SK-N-SH (cell line): ENCODE measurements at regions not wholly inside any gene's neighbourhood (a gene's known extent, or its start where the extent isn't known, plus 50 kb on each side); places are given as distances from the start of the nearest gene placed in this dataset.

Experiments
- CTCF ChIP-seq: fragments of 200-600 bp; sonication (generic); IDR thresholded peaks from 2 replicates; pipeline ENCODE4 v1.6.1; 2017; ENCODE audit warnings: antibody characterized with exemption, mild to moderate bottlenecking, moderate library complexity
- POLR2AphosphoS5 ChIP-seq: IDR thresholded peaks from 2 replicates; pipeline ENCODE4 v1.6.1; 2012; ENCODE audit warnings: low read depth, low read length
- RXRA ChIP-seq: IDR thresholded peaks from 2 replicates; pipeline ENCODE4 v1.4.0; 2012; ENCODE audit warnings: low read depth, mild to moderate bottlenecking, borderline replicate concordance
- SIN3A ChIP-seq: IDR thresholded peaks from 2 replicates; pipeline ENCODE4 v1.6.1; 2012; ENCODE audit warnings: low read depth, mild to moderate bottlenecking, low read length, moderate library complexity, borderline replicate concordance
- ZBTB33 ChIP-seq: IDR thresholded peaks from 2 replicates; pipeline ENCODE4 v1.4.0; 2012; ENCODE audit warnings: low read depth, borderline replicate concordance

- TF ChIP-seq SIN3A, result no peak
- TF ChIP-seq CTCF, result no peak
- TF ChIP-seq POLR2AphosphoS5, result no peak
- TF ChIP-seq RXRA, result no peak
- no peak for TF ChIP-seq ZBTB33
Observed at GRCh38 chr16:65728652-65729051, 606.8 kb upstream of the CDH11 start.
